Upper lobe of left lung (tissue), 4 donors: ENCODE measurements at regions not wholly inside any gene's neighbourhood (a gene's known extent, or its start where the extent isn't known, plus 50 kb on each side); places are given as distances from the start of the nearest gene placed in this dataset.

ENCODE experiments used
- CTCF ChIP-seq, 6 experiments: fragments of 450-650 bp in 4 of 6; fragments of 200-600 bp in 2 of 6; sonication (generic) in 2 of 6; IDR thresholded peaks; one replicate each; pipeline ENCODE4 v1.5.1; 2016 to 2019; ENCODE audit warnings: antibody characterized with exemption in 6 of 6
- EP300 ChIP-seq, 4 donors: sonication (generic); formaldehyde crosslinking; IDR thresholded peaks; one replicate each; pipeline ENCODE4 v1.5.1; 2017; ENCODE audit warnings: antibody characterized with exemption in 4 of 4, control low read depth in 2 of 4
- POLR2A ChIP-seq, 4 donors: fragments of 450-650 bp; IDR thresholded peaks; one replicate each; pipeline ENCODE4 v1.5.1; 2016 to 2017; ENCODE audit warnings: antibody characterized with exemption in 4 of 4, mild to moderate bottlenecking in 2 of 4
- POLR2AphosphoS5 ChIP-seq, 2 donors: sonication (generic); formaldehyde crosslinking; IDR thresholded peaks; one replicate each; pipeline ENCODE4 v1.5.1; 2017; ENCODE audit warnings: antibody characterized with exemption in 2 of 2

GRCh38 chr6:131382631-131383030, 190.4 kb upstream of the ARG1 start:
- TF ChIP-seq CTCF (IDR thresholded peaks at IDR 0.05) (no peak), POLR2A (IDR thresholded peaks at IDR 0.05) (no peak), POLR2AphosphoS5 (IDR thresholded peaks at IDR 0.05) (no peak), EP300 (IDR thresholded peaks at IDR 0.05) (no peak)
